HG02973 (cell line): ENCODE measurements at regions not wholly inside any gene's neighbourhood (a gene's known extent, or its start where the extent isn't known, plus 50 kb on each side); places are given as distances from the start of the nearest gene placed in this dataset.

Source experiments
- ATAC-seq: cut with Tn5 transposase; IDR thresholded peaks from one replicate; pipeline ENCODE4 v1.9.1; 2021; ENCODE audit warnings: moderate library complexity; ENCODE audit not compliant: unreplicated experiment

DNA sequence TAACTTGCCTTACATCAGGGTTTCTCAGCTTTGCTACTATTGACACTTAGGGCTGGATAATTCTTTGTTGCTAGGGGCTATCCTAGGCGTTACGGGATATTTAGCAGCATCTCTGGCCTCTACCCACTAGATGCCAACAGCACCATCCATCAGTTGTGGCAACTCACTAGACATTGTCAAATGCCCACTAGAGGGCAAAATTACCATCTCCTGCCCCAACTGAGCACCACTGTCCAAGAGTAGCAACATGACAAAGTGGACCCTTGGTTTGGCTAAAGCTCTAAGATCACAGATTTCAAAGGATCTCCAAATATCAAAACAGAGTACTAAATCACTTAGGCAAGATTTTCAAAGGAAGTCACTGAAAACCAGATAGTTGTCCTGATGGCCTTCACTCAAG is 251.7 kb upstream of the TBX3 start:
- no peak for ATAC-seq

DNA sequence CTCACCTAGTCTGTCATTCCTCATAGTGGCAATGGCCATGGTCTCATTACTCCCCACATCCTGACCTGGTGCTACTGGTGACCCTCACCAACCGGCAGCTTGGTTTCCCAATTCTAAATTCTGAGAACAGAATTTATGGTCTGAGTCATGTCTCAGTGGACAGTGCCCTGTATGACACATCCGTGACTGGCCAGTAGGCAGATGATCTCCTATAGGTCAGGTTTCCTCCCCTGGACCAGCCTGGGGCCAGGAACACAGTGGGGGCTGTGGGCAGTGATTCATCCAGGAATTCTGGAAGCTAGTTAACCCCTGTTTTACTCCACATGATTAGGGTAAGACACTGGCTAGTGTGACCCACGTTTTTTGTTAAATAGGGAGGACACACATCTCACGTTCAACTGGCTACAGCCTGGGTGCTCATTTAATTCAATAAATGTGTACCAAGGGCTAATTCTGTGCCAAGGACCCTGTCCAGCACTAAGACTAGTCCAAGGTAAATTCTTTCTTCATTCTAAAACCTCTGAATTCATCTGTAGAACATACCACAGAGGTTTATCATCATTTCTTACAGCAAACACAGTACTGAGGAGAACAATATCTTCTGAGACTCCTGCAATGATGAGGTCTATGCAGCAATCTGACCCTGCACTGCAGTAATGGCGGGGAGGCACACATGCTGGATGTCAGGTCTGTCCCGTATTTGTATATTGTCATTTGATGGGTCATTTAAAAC is 249.6 kb upstream of the TBX3 start:
- no peak for ATAC-seq

DNA sequence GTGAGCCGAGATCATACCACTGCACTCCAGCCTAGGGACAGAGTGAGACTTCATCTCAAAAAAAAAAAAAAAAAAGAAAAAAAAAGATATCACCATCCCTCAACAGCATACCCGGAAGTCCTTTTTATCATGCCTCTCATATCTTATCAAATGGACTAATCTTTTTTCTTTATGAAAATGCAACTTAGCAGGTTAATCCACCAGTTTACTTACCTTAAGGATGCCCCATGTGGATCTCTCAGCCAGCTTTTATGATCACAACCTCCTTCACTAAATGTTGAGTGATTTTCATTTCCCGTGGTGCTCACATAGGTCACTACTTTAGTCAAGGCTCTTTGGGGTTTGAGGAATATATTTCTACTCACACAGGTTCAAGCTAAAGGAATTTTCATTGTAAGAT is 248.8 kb upstream of the TBX3 start:
- no peak for ATAC-seq

DNA sequence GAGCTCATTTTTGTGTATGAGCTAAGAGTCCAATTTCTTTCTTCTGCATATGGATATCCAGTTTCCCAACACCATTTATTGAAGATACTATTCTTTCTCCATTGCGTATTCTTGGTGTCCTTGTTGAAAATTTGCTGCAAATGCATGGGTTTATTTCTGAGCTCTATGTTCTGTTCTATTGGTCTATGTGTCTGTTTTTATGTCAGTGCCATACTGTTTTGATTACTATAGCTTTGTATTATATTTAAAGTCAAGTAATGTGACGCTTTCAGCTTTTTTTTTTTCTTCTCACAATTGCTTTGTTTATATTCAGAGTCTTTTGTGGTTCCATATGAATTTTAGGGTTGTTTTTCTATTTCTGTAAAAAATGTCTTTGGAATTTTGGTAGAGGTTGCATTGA is 247.1 kb upstream of the TBX3 start:
- no peak for ATAC-seq

DNA sequence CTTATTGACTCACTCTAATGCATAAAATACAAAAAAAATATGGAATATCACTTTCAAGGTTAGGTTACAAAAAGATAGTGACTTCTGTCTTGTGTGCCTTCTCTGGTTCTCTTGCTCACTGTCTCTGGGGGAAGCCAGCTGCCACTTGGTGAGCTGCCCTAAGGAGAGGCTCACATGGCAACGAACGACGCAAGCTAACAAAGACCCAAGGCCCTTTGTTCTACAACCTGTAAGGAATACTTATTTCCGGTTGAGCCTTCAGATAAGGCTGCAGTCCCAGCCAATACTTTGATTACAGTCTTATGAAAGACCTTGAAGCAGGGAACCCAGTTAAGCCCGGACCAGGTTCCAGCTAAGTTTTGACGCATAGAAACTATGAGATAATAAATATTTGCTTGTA is 242.4 kb upstream of the TBX3 start:
- ATAC-seq = no peak

DNA sequence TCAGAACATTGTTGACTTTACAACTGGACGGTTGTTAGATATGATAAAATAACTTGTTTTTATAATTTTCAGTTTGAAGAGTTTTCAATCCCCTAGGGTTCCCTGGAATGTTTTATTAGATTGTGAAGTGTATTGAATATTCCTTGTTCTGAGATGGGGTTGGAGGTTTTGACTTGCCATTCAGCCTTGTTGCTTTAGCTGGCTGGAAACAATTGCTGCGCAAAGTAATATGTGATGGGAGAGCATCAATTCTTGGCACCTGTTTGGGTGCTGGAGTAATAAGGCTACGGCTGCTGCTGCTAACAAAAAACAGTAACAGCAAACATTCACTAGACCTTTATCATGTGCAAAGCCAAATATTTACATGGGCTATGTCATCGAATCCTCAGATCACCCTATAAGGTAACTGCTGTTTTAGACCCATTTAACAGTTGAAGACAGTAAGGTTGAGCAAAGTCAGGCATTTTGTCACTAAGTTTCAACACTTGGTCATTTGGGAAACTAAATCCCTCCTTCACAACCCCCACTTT is 241.0 kb upstream of the TBX3 start:
- no peak for ATAC-seq

DNA sequence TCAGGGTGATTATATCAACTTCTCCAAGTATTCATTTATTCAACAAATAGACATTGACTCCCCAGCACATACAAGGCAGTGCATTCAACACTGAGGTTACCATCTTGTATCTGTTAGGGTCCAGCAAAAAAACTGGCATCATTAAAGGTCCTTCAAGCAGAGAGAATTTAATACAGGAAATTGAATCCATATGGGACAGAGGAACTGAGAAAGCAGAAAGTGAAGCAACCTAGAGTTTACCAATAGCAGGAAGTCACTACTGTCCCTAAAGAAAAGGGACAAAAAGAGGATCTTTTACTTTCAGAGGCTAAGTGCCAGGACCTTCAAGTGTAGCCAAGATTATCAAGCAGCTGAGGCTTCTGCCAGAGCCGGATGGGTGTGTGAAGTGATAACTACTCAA is 237.8 kb upstream of the TBX3 start:
- ATAC-seq = no peak

DNA sequence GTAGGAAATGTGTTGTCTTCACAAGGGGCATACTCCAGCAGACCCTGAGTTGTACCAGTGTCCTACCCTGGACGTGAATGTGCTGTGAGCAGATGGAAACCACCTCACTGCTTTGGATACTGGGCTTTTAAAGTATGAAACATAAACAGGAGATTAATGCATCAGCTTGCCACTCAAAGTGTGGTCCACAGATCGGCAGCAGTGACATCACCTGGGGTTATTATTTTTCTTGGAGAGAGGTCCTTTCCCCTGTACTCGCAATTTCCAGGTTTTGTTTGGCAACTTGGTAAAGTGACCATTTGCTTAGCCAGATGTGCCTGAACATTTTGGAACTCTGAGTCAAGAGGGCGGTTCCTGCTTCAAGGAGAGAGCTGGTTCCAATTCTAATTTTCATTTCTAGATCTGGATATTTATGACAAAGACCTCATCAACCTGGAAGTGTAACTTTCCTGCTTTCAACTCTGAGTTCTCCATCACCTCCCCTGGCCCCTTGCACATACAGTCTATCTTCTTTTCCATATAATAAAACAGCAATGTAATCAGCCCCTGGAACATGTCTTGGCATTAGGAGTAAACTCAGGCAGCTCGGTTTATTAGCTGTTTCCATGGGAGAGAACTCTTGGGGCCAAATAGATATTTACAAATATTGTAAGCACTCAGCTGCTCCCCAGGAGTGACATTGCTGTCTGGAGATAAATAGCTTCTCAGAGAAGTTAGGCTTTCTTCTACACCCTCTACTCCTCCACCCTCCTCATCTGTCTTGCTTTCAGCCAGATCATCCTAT is 237.0 kb upstream of the TBX3 start:
- ATAC-seq = no peak

DNA sequence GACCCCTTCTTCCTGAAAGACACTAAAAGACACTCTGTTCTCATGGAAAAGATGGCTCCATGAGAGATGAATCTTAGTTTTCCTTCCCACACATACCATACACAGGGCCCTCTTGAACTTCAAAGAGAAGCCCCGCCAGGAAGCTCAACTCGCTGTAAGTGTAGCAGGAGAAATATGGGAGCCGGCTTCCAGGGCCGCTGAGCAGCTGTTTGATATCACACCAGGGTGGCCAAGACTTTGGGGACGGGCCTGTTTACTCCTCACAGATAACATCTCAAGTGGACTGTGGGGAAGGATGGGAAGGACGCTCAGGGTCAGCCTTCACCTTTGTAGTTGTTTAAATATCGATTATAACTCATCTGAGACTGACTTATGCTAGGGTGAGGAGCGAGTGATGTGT is 235.5 kb upstream of the TBX3 start:
- no peak for ATAC-seq

DNA sequence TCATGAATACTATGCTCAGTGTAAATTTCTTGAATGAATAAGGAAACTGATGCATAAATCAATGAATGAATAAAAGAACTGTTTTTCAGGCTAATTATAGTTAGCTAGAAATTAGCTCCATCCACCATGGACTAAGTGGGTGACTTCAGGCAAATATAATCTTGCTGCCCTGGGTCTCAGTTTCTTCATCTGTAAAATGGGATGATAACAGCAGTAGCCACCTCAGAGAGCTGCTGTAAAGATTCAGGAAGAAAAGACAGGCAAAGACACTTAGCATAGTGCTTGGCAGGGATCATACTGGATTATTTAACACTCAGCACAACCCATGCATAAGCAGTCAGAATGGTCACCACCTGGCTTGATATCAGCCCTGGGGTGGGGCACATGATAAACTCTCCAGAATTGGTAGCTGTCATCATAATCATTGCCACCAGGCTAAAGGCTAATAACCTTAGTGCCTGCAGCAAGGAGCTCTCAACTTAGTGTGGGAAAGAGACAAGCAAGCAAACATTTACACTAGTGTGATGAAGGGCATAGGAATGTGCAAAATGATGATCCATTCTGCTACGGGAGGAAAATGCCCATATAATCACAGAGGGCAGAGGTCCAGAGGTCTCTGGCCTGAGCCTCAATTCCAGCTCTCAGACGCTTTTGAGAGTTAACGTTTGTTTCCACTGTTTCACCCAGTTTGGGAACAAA is 234.7 kb upstream of the TBX3 start:
- ATAC-seq = no peak

DNA sequence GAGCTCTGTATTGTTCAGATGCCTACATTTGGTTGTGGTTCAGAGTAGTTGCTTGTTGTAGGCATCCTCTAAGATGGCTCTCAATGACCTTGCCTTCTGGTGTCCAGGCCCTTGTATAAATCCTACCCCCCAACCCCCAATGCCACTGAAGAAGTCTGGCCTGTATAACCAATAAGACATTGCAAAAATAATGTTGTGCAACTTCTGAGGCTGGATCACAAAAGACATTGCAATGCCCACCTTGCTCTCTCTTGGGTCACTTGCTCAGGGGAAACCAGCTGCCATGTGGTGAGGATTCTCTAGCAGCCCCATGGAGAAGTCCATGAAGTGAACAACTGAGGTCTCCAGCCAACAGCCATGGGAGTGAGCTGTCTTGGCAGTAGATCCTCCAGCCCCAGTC is 234.0 kb upstream of the TBX3 start:
- ATAC-seq = no peak

DNA sequence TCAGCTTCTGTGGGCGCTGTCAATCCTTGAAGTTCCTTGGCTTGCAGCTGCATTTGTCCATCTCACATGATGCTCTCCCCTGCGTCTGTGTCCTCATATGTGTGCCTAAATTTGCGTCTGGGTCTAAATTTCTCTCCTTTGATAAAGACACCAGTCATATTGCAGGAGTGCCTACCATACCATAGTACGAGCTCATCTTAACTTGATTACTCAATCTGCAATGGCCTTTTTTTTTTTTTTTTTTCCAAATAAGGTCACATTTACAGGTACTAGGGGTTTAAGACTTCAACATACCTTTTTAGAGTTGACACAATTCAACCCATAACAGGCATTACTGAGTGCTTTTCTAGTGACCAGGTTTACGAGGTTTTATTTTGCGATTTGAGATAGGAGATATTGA is 233.3 kb upstream of the TBX3 start:
- no peak for ATAC-seq

DNA sequence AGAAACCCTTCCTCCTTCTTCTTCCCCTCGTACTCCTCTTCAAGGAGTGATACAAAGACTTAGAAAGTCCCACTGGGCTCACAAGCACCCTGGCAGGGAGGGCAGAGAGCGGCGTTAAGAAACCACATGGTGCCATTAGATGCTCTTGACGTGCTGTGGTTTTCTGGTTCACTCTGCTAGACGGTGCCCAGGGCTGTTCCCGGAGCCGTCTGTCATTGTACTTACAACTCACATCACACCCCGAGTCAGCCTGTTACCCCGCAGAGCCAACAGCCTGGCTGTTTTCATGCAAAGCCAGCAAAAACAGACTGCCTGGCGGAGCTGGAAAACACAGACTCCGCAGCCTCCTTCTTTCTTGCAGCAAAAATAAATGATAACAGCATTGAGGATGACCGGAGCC is 232.6 kb upstream of the TBX3 start:
- no peak for ATAC-seq

DNA sequence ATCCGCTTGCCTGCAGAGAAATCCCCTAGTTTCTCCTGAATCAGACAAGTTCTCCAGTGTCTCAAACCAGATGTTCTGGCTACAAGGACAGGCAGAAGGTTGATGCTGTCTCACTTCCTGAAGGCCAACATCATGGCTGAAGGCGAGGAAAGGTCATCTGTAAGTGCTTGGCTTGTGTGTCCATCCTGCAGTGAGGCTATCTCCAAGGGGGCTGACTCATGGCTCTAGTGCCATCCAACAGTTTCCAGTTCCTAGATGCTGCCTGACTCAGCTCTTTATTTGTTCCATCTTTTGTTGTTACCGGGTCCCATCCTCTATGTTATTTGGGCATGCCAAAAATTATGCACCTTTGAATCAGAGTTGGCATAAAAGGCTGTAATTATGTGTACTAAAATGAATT is 232.1 kb upstream of the TBX3 start:
- no peak for ATAC-seq

DNA sequence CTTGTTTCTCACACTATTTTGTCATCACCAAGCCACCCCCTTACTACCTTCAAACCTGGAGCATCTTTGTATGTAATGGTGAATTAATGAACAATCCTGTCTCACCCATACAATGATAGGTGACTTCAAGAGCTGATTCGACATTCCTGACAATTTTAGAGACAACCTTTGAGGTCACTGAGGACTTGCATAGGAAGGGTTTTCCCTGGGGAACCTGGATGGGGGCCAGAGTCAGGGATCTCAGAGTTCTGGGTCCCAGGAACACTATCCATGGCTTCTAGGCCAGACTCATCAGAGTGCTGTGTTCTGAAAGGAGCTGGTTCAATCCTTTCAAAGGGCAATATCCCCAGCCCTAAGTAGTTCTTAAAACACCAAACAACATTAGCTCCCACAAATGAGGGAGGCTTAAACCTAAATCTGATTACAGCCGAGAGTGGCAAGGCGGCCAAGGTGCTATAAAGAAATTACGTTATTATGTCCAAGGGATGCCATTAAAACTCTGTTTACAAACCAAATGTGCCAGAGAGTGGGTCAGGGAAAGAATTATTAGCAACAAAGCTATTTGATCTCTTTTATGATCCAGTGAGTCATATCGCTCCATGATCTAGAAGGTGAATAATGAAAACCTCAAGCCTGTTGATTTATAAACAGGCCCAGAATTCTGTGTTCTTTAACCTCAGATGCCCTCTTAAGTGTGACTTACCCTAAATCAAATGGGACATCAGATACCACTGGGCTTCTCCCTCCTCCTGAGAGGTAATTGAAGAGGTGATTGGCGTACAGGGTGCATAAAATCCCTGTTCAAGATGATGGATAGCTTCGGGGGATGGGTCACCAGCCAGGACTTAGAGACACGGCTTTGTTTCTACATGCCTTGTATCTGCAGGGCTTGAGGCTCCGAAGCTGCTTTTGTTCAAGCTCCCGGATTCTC is 230.2 kb upstream of the TBX3 start:
- no peak for ATAC-seq

DNA sequence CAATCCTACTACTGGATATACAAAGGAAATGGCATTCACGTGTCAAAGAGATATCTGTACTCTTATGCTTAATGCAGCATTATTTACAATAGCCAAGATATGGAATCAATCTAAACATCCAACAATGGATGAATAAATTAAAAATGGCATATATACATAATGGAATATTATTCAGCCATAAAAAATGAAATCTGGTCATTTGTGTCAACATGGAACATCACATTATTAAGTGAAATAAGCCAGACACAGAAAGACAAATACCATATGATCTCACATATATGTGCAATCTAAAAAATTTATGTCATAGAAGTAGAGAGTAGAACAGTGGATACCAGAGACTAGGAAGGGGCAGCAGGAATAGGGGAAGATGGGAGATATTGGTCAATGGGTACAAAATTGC is 228.8 kb upstream of the TBX3 start:
- no peak for ATAC-seq

DNA sequence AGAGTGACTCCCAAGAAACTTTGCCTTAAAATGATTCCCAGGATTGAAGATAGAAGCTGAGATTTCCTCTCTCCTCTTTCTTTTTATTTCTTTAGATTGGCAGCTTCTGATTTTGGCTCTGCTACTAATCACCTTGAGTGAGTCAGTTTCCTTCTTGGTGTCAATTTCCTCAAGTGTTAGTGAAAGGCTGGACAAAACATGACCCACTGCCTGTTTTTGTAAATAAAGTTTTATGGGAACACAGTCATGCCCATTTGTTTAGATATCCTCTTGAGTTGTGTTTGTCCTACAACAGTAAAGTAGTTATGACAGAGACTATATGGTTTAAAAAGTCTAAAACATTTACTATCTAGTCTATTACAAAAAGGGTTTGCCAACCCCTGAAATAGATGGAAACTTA is 227.2 kb upstream of the TBX3 start:
- no peak for ATAC-seq

DNA sequence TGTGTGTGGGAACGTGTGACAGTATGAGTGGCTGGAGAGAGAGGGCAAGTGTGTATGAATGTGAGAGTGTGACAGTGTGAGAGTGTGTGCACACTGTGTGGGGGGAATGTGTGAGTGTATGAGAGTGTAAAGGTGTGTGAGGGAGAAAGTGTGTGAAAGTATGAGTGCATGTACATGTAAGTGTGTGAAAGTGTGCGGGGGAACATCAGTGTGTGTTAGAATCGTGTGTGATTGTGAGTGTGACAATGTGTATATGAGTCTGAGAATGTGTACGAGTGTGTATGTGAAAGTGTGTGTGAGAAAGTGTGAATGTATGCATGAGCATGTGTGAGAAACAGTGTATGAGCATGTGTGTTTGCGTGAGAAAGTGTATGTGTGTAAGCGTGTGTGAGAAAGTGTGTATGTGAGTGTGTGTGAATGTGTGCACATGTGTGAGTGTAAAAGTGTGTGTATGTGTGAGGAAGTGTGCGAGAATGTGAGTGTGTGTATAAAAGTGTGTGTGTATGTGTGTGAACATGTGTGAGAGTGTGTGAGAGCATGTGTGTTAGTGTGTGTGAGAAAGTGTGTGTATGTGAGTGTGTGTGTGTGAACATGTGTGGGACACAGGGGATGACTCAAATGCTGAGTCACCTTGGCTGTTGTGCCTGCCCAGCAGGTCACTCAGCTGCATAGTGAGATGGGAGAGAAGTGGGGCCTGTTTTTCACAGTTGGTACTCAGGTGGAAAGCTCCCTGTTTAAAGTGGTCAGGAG is 220.5 kb upstream of the TBX3 start:
- ATAC-seq = no peak

DNA sequence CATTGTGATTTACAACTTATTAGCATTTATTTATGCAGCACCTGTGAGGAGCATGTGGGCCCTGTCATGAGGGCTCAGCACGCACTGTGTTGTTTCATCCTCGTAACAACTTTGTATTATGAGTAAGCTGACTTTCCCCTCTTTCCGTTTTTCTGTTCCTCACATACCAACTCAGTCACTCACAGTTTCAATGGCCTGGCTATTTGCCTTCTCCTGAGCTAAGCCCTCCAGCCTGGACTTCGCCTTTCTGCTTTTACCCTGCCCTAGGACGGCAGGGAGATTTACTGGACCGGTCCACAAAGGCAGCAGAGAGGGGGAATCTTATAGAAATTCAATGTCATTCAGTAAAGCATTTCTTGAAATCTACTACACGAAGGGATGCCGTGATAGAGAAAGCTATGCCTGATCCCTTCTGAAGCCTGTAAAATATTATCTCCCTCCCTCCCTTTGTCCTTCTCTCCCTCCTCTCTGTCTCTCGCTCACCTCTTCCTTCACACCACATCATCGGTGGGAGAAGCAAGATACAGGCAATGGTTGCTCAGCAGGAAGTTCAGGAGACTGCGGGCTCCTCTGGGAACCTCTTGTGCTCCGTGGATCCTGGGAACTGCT is 219.2 kb upstream of the TBX3 start:
- ATAC-seq = no peak

DNA sequence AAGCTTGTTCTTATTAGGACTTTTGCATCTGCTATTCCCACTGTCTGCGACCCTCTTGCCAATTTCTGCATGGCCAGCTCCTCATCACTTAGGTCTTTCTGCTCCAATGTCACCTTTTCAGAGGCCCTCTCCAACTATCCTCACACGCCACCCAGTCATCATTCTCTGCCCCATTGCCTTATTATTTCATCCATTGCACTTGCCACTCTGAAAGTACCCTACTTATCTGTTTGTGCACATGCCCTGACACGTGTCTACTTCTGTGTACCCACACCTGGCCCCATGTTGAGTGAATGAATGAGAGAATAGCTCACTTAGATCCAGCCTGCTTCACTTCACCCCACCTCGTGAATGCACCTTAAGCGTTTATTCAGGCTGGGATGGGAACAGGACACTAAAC is 218.7 kb upstream of the TBX3 start:
- no peak for ATAC-seq
